CD14-positive monocyte (primary cell): ENCODE measurements at regions not wholly inside any gene's neighbourhood (a gene's known extent, or its start where the extent isn't known, plus 50 kb on each side); places are given as distances from the start of the nearest gene placed in this dataset.

Source experiments
- DNase-seq, 3 donors: peaks; one replicate each; pipeline ENCODE4 v3.0.0-alpha.2; 2011 to 2022
- H2AFZ ChIP-seq: 2 replicates; pipeline ENCODE4 v1.6.0; 2012; ENCODE audit warnings: mild to moderate bottlenecking, low read depth, low read length, inconsistent platforms; ENCODE audit not compliant: insufficient read depth, poor library complexity, severe bottlenecking
- H3K27ac ChIP-seq, 2 donors: 1 replicate in 1 of 2; 2 replicates in 1 of 2; pipeline ENCODE4 v1.5.1; 2012 to 2013; ENCODE audit warnings: low read length in 2 of 2, control low read depth in 1 of 2, inconsistent platforms in 1 of 2, low read depth in 1 of 2, mild to moderate bottlenecking in 1 of 2
- H3K27me3 ChIP-seq, 2 donors: one replicate each; pipeline versions ENCODE4 v1.6.0 to v1.6.1; 2011 to 2013; ENCODE audit warnings: low read length in 2 of 2; ENCODE audit not compliant: control insufficient read depth in 2 of 2, insufficient read depth in 2 of 2
- H3K36me3 ChIP-seq, 2 donors: replicated peaks in 1 of 2; 1 replicate in 1 of 2; 2 replicates in 1 of 2; pipeline versions ENCODE4 v1.5.1 to v1.6.1; 2012 to 2013; ENCODE audit warnings: low read length in 2 of 2, control low read depth in 1 of 2, inconsistent platforms in 1 of 2, mild to moderate bottlenecking in 1 of 2; ENCODE audit not compliant: insufficient read depth in 2 of 2, control insufficient read depth in 1 of 2
- H3K4me1 ChIP-seq, 2 donors: 1 replicate in 1 of 2; 2 replicates in 1 of 2; pipeline versions ENCODE4 v1.5.1 to v1.6.1; 2012 to 2013; ENCODE audit warnings: low read length in 2 of 2, control low read depth in 1 of 2, inconsistent platforms in 1 of 2, mild to moderate bottlenecking in 1 of 2, moderate library complexity in 1 of 2; ENCODE audit not compliant: insufficient read depth in 2 of 2, control insufficient read depth in 1 of 2
- H3K4me2 ChIP-seq: replicated peaks from 2 replicates; pipeline ENCODE3; 2012; ENCODE audit warnings: low read length, moderate library complexity, mild to moderate bottlenecking; ENCODE audit not compliant: poor library complexity, severe bottlenecking; ENCODE audit errors: extremely low read depth
- H3K4me3 ChIP-seq, 3 experiments: fragments of 200-600 bp in 1 of 3; sonication (generic) in 1 of 3; replicated peaks in 1 of 3; 1 replicate in 2 of 3; 2 replicates in 1 of 3; pipeline ENCODE4 v1.5.1; 2011 to 2013; ENCODE audit warnings: low read length in 3 of 3, mild to moderate bottlenecking in 3 of 3, control low read depth in 2 of 3, low read depth in 2 of 3, inconsistent platforms in 1 of 3, moderate library complexity in 1 of 3
- H3K79me2 ChIP-seq: 2 replicates; pipeline ENCODE4 v1.6.0; 2012; ENCODE audit warnings: mild to moderate bottlenecking, control low read depth, inconsistent platforms, low read length, moderate library complexity; ENCODE audit not compliant: insufficient read depth
- H3K9ac ChIP-seq: 2 replicates; pipeline ENCODE4 v1.6.0; 2017; ENCODE audit warnings: low read length, mild to moderate bottlenecking; ENCODE audit not compliant: insufficient read depth, poor library complexity, severe bottlenecking
- H3K9me3 ChIP-seq, 2 donors: replicated peaks in 1 of 2; 1 replicate in 1 of 2; 2 replicates in 1 of 2; pipeline versions ENCODE4 v1.5.1 to v1.6.1; 2012 to 2013; ENCODE audit warnings: low read length in 2 of 2, control low read depth in 1 of 2; ENCODE audit not compliant: control insufficient read depth in 1 of 2, insufficient read depth in 1 of 2
- H4K20me1 ChIP-seq: 2 replicates; pipeline ENCODE4 v1.6.0; 2012; ENCODE audit warnings: mild to moderate bottlenecking, low read length, control low read depth, moderate library complexity; ENCODE audit not compliant: insufficient read depth
- H3K27ac Mint-ChIP-seq, 7 donors: one replicate each; pipeline ENCODE4 v1.8.0; 2020; ENCODE audit warnings: mild to moderate bottlenecking in 7 of 7, mixed read lengths in 7 of 7, moderate library complexity in 6 of 7, inconsistent platforms in 2 of 7
- H3K27me3 Mint-ChIP-seq, 3 donors: one replicate each; pipeline ENCODE4 v1.8.0; 2021 to 2022; ENCODE audit warnings: low read depth in 3 of 3, mild to moderate bottlenecking in 3 of 3, mixed read lengths in 3 of 3, moderate library complexity in 3 of 3, inconsistent platforms in 1 of 3
- H3K36me3 Mint-ChIP-seq, 2 donors: one replicate each; pipeline ENCODE4 v1.8.0; 2020; ENCODE audit warnings: mixed read lengths in 2 of 2, inconsistent platforms in 1 of 2, mild to moderate bottlenecking in 1 of 2
- H3K4me1 Mint-ChIP-seq: one replicate; pipeline ENCODE4 v1.8.0; 2020; ENCODE audit warnings: mild to moderate bottlenecking, mixed read lengths
- H3K4me3 Mint-ChIP-seq, 2 donors: one replicate each; pipeline ENCODE4 v1.8.0; 2020; ENCODE audit warnings: mild to moderate bottlenecking in 2 of 2, mixed read lengths in 2 of 2, moderate library complexity in 1 of 2
- H3K9me3 Mint-ChIP-seq, 7 donors: one replicate each; pipeline ENCODE4 v1.8.0; 2020 to 2022; ENCODE audit warnings: mixed read lengths in 7 of 7, mild to moderate bottlenecking in 6 of 7, moderate library complexity in 6 of 7, inconsistent platforms in 2 of 7
- WGBS: methylation state at CpG from one replicate; pipeline ENCODE4 v1.1.5; 2013; ENCODE audit warnings: missing lambda C conversion rate; ENCODE audit not compliant: insufficient coverage; 5-methylcytosine and 5-hydroxymethylcytosine counted together
- intact Hi-C, 2 donors: fragments of 100-400 bp; cut with micrococcal nuclease; formaldehyde crosslinking; loops; one replicate each; pipeline versions ENCODE4 v1.15.0 to v1.15.1; 2023
- TF ChIP-seq, protein P1 (sequence below): fragments of 200-600 bp; IDR thresholded peaks from one replicate; pipeline ENCODE4 v1.8.0; 2022; ENCODE audit warnings: antibody characterized with exemption, mild to moderate bottlenecking

DNA sequence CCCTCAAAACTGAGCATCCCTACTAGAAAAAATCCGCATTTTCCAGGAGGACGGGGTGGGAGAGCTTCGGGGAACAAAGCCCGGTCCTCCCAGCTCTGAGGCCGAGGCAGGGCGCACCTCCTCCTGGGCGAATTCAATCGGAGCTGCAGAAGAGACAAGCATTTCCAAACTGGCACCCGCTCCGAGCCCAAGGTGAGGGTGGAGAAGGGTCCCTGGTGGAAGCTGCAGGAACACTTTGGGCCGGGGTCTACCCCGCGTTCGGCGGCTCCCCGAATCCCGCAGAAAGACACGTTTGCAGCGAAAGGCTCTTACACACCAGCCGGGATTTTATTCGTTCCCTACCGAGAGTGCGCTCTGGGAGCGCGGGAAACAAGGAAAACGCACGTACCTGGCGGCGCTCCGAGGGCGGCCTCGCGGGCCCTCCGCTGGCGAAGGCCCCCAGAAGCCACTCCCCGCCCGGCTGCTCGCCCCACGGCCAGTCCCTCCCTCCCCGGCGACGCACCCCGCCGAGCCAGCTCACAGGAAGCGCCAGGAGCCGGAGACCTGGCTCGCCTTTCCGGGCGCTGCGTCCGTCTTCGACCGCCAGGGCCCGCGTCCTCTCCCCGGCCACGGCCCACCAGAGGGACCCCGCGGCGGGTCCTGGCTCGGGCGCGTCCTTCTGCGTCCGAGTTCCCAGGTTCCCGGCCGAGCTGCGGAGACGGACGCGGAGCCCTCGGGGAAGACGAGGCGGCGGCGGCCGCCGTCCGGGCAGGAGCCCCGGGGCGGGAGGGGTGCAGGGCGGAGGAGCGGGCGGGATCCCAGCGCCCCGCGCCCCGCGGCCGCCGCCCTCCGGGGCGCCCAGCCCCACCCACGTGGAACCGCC is 49.8 kb upstream of the BAHCC1 start:
- Histone ChIP-seq H3K36me3 (no peaks in the 10 kb centered on the region), H3K4me2 (peak overlapping the region; percentile 98), H3K27me3 (peaks cover 0 to 20% of the 10 kb centered on the region in 2 donors), H2AFZ (peak overlapping the region; percentile 72), H3K4me1 (peaks cover 82 to 87% of the 10 kb centered on the region in 2 donors), H3K79me2 (peaks cover 63% of the 10 kb centered on the region), H3K9me3 (no peaks in the 10 kb centered on the region), H4K20me1 (peaks cover 47% of the 10 kb centered on the region), H3K27ac (peak overlapping the region; percentile 86), H3K4me3 (peak overlapping the region; percentile 56 to 99 (median 98)), H3K9ac (peak overlapping the region; percentile 73)
- Mint-ChIP-seq H3K4me1 (peaks cover 67% of the 10 kb centered on the region), H3K36me3 (peaks cover 1 to 5% of the 10 kb centered on the region in 2 donors), H3K4me3 (peak overlapping the region; percentile 92 to 100), H3K9me3 (peaks cover 0 to 4% (median 0%) of the 10 kb centered on the region in 7 donors), H3K27me3 (peaks cover 7 to 34% (median 23%) of the 10 kb centered on the region in 3 donors), H3K27ac (peak overlapping the region; percentile 82 to 93 (median 92))
- peak; percentile 70 to 79 (median 72) for DNase-seq
- WGBS, result under 1% methylated on average over 87 of the region's 95 CpGs
- intact Hi-C loops, result loop anchor here in 1 of 2 donors (2.0 kb wide), 1 partner anchor 49 kb away; the partner anchor contains the start of gene BAHCC1
- TF ChIP-seq, protein P1, sequence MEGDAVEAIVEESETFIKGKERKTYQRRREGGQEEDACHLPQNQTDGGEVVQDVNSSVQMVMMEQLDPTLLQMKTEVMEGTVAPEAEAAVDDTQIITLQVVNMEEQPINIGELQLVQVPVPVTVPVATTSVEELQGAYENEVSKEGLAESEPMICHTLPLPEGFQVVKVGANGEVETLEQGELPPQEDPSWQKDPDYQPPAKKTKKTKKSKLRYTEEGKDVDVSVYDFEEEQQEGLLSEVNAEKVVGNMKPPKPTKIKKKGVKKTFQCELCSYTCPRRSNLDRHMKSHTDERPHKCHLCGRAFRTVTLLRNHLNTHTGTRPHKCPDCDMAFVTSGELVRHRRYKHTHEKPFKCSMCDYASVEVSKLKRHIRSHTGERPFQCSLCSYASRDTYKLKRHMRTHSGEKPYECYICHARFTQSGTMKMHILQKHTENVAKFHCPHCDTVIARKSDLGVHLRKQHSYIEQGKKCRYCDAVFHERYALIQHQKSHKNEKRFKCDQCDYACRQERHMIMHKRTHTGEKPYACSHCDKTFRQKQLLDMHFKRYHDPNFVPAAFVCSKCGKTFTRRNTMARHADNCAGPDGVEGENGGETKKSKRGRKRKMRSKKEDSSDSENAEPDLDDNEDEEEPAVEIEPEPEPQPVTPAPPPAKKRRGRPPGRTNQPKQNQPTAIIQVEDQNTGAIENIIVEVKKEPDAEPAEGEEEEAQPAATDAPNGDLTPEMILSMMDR, result no peak
